ENCODE measurements at regions not wholly inside any gene's neighbourhood (a gene's known extent, or its start where the extent isn't known, plus 50 kb on each side); places are given as distances from the start of the nearest gene placed in this dataset.
"Not testable (repeated sequence)": the region's sequence is repeated elsewhere in the genome, so short reads cannot be mapped to it uniquely, and the experiment has no call there.

DNA sequence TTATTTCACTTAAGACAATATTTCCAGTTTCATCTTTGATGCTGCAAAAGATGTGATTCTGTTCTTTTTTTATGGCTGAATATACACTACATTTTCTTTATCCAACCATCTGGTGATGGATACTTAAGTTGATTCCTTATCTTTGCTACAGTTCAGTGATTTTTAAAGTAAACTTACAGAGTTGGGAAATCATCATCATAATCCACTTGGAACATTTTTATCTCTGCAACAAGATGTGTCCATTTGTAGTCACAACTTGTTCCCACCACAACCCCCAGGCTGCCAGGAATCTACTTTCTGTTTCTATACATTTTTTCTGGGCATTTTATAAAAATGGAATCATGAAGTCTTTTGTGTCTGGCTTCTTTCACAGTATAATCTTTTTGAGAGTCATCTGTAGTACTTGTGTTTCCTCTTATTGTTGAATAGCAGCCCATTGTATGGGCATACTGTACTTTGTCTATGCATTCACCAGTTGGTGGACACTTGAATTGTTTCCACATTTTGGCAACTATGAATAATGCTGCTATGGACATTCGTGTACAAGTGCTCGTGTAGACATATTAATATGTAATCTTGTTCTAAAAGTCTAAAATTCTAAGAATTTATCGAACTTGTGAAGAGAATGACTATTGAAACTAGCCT is 212.5 kb upstream of the DDHD1 start:
- peak in 1 of 2 donors; percentile 5 for DNase-seq (ENCODE audit: low read depth in 2 of 2)

- not testable (repeated sequence) for DNase-seq (ENCODE audit: low read depth in 2 of 2)
Measured at GRCh38 chr14:53362916-53363315, 209.8 kb upstream of the DDHD1 start.

- DNase-seq (ENCODE audit: low read depth in 2 of 2), result no peak
Measured at GRCh38 chr14:53360829-53361228, 207.7 kb upstream of the DDHD1 start.

DNA sequence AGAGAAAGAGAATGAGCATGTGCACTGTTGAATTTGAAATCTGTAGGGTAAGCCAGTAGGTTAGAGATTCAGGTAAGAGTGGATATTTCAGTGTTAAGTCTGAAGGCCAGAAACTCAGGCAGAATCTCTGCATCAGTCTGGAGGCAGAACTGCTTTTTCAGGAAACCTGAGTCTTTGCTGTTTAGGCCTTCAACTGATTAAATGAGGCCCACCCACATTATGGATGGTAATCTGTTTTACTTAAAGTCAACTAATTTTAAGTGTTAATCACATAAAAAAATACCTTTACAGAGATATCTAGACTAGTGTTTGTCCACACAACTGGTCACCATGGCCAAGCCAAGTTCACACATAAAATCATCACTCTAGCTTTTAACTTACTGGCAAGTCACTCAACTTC is 205.0 kb upstream of the DDHD1 start:
- no peak for DNase-seq (ENCODE audit: low read depth in 2 of 2)

GRCh38 chr14:53356361-53357150 is 203.4 kb upstream of the DDHD1 start:
- no peak for DNase-seq (ENCODE audit: low read depth in 2 of 2)

GRCh38 chr14:53355581-53356112 is 202.5 kb upstream of the DDHD1 start:
- DNase-seq (ENCODE audit: low read depth in 2 of 2), result peak in 1 of 2 donors; percentile 34

- no peak for DNase-seq (ENCODE audit: low read depth in 2 of 2)
Measured at GRCh38 chr14:53354336-53354735, 201.2 kb upstream of the DDHD1 start.

GRCh38 chr14:53350866-53351265 is 197.7 kb upstream of the DDHD1 start:
- DNase-seq (ENCODE audit: low read depth in 2 of 2), result no peak

DNA sequence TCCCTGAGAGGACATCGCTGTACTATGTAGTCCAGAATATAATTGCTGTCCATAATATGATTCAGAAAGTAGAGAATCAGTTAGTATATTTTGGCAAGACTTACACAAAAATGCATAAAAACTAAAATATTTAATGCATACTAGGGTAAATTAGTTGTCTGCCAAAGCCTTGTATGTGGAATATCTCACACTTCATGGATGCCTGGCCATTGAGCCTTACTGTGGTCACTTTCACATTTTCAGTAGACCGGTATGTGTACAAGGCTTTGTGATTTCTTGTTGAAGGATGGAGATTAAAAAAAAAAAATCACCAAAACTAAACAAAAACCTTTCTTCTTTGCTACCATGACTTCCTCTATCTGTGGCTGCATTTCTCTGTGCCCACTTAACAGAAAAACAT is 197.3 kb upstream of the DDHD1 start:
- DNase-seq (ENCODE audit: low read depth in 2 of 2), result no peak

DNA sequence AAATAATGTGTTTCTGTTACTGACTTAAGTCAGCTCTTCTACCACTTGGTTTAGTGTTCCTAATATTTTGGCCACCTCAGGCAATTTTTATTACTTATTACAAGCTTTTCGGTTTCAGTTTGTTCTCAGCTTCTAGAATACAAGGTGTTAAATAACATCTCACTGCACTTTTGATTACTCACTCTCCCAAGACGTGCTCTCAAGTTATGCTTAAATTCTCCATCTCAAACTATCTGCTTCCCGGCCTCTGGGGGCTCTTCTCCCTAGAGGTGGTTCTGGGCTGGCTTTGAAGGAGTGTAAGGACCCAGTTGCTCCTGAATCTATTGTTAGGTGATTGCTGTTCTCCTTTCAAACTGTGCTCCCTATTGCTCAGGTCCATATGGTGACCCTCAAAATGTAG is 193.9 kb upstream of the DDHD1 start:
- DNase-seq (ENCODE audit: low read depth in 2 of 2), result no peak

GRCh38 chr14:53341324-53341723 is 188.2 kb upstream of the DDHD1 start:
- no peak for DNase-seq (ENCODE audit: low read depth in 2 of 2)

GRCh38 chr14:53338192-53338591 is 185.1 kb upstream of the DDHD1 start:
- peak; percentile 20 to 45 for DNase-seq (ENCODE audit: low read depth in 2 of 2)

DNA sequence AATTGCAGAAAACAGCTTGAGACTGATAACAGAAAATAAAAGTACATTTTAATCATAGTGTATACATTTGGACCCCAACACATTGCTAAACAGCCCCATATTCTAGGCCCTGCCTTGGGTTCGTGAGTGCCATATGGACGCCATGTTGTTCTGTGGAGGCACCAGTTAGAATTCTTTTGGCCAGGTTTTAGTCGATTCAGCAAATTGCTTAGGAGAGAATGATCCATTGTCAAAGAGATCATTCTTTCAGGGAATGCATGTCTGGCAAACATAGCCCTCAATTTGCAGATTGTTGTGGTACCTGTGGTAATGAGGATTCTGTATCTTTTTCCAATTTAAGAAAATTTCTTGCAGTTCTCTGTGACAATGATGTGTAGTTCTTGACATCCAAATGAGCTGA is 183.6 kb upstream of the DDHD1 start:
- DNase-seq (ENCODE audit: low read depth in 2 of 2), result no peak

GRCh38 chr14:53333809-53334208 is 180.7 kb upstream of the DDHD1 start:
- DNase-seq (ENCODE audit: low read depth in 2 of 2), result peak in 1 of 2 donors; percentile 56

DNA sequence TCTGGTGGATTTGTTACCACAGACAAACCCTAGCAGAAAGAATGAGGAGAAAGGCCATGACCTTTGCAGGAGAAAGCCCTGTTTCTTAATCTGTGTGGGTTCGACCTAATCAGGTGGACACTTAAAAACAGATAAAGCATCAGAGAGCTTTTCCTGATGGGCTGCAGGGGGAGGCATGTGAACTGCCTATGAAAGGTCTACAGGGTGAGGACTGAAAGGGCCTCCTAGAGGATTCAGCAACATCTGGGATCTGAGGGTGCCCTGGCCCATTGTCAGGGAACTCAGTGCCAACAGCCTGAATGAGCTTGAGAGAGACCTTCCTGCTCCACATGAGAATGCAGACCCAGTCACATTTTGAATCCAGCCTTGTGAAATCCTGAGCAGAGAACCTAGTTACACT is 178.8 kb upstream of the DDHD1 start:
- DNase-seq (ENCODE audit: low read depth in 2 of 2), result no peak

DNA sequence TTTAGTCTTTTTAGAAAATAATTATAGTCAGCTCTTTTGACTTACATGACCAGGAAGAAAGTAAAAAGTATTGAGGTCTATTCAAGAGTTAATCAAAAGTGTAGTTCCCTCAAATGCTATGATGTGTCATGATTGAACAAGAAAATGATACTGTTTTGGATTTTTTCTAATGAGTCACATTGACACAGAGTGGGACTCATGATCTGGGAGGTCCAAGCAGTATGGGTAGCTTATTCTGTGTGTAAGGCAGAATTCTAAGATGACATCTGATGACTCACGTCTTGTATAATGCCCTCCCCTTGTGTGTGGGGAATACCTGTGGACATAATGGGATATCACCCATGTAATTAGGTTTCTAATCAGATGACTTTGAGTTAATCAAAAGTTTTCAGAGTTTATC is 178.1 kb upstream of the DDHD1 start:
- DNase-seq (ENCODE audit: low read depth in 2 of 2), result peak in 1 of 2 donors; percentile 10

DNA sequence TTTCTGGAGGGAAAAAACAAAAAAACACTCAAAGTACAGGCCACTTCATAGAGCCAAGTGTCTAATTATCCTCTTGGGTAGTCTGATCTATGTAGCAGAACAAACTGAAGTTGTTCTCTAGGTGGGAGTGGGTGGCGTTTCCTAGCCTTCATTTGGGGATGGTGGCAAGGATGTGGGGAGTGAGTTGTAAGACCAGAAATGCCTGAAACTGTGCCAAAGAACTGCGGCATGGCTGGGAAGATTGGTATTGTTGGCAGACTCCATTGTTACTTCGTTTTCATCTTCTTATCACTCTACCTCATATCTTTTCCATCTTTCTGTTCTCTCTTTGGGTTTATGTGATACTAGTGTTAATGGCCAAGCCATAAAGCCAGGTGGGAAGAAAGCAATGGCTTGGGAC is 177.3 kb upstream of the DDHD1 start:
- DNase-seq (ENCODE audit: low read depth in 2 of 2), result no peak

DNA sequence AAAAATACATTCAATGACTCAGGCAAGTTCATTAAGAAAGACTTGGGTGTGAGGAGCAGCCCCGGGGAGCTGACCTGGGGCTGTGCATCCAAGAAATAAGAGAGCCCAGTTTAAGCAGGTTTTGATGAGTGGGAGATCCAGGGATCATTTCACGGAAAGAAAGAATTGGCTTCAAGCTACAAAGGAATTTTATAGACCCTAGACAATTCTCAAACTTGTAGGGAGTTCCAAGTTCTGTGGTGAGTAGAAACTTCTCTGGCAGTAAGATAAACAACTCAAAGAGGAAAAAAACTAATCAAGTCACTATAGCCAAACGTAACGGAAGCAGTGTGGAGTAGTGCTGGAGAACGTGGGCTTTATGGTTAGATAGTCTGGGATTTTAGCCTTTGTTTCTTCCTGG is 175.7 kb upstream of the DDHD1 start:
- DNase-seq (ENCODE audit: low read depth in 2 of 2), result no peak

DNA sequence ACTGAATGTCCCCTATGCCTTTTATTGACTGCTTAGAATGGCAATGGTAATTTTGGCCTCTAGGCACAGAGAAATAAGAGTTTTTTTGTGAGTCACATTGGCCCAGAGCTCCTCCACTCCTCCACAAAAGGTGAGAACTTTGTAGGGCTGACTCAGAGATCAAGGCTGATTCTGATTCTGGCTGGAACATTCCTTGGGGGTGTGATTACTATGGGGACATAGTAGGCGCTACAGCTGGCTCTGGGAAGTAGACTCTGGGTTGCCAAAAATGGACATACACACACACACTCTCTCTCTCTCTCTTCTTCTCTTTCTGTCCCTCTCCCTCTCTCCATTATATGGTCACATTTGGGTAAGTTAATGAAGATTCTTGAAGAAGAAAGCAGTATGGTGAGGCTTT is 174.6 kb upstream of the DDHD1 start:
- no peak for DNase-seq (ENCODE audit: low read depth in 2 of 2)

GRCh38 chr14:53325176-53325806 is 172.2 kb upstream of the DDHD1 start:
- DNase-seq (ENCODE audit: low read depth in 2 of 2), result peak in 1 of 2 donors; percentile 35

DNA sequence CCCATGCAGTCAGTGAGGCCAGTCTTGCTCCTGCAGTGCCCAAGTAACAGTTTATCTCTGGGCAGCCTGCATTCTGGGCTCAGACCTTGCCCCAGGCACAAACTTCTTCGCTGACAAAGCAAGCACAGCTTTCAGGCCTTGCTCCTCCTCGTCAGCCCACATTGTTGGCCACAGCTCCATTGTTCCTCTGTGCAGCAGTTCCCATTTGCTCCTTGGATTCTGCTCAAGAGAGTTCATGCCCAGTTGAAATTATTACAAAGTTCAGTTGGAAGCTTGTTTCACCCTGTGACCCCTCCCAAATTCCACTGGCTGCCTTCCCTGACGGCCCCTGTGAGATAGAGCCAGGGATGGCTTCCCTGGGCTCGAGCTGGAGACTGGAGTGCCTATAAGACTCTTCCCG is 163.4 kb upstream of the DDHD1 start:
- no peak for DNase-seq (ENCODE audit: low read depth in 2 of 2)

DNA sequence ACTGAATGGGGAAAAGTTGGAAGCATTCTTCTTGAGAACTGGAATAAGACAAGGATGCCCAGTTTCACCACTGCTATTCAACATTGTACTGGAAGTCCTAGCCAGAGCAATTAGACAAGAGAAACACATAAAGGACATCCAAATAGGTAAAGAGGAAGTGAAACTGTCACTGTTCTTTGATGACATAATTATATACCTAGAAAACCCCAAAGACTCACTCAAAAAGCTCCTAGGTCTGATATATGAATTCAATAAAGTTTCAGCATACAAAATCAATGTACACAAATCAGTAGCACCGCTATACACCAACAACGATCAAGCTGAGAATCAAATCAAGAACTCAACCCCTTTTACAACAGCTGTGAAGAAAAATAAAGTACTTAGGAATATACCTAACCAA is 157.3 kb upstream of the DDHD1 start:
- DNase-seq (ENCODE audit: low read depth in 2 of 2), result no peak

DNA sequence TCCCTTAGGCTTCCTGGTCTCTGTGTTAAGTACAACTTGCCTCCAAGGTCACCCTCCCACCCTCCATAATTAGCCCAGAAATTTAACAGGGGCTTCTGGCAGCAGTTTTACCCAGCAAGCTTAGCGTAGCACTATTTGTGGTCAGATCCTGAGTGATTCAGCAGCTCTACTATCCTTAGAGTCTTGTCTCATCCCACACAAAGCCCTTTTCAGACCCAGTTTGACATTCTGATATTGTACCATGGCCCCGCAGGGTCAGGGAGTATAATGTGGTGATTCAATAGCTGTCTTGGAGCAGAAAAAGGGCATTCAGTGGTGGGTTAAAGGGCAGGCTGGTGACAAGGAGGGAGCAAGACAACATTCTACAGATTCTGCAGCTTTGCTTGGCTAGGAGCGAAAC is 153.8 kb upstream of the DDHD1 start:
- no peak for DNase-seq (ENCODE audit: low read depth in 2 of 2)

Measured in lung microvascular endothelial cell (primary cell).